ENCODE measurements at regions not wholly inside any gene's neighbourhood (a gene's known extent, or its start where the extent isn't known, plus 50 kb on each side); places are given as distances from the start of the nearest gene placed in this dataset.

GRCh38 chr19:32287811-32288227 is 57.6 kb upstream of the ZNF507 start:
- no peak for TF ChIP-seq CTCF (IDR thresholded peaks at IDR 0.05)
- TF ChIP-seq POLR2A (IDR thresholded peaks at IDR 0.05): no peak
